Osteoblast (primary cell): ENCODE measurements at regions not wholly inside any gene's neighbourhood (a gene's known extent, or its start where the extent isn't known, plus 50 kb on each side); places are given as distances from the start of the nearest gene placed in this dataset.

Experiments
- DNase-seq: peaks from one replicate; pipeline ENCODE4 v3.0.0; 2011; ENCODE audit warnings: low spot score, mixed read lengths; ENCODE audit not compliant: insufficient read length; ENCODE audit errors: missing footprints
- H2AFZ ChIP-seq: 2 replicates; pipeline ENCODE4 v1.6.0; 2011; ENCODE audit warnings: mild to moderate bottlenecking, low read length
- H3K27ac ChIP-seq: 2 replicates; pipeline ENCODE4 v1.5.1; 2011; ENCODE audit warnings: mild to moderate bottlenecking, low read depth, low read length, moderate library complexity
- H3K27me3 ChIP-seq: 2 replicates; pipeline ENCODE4 v1.6.0; 2012; ENCODE audit warnings: mild to moderate bottlenecking, control low read depth, inconsistent platforms, low read length, moderate library complexity; ENCODE audit not compliant: insufficient read depth
- H3K36me3 ChIP-seq: 2 replicates; pipeline ENCODE4 v1.5.1; 2011; ENCODE audit warnings: mild to moderate bottlenecking, low read length, control low read depth, moderate library complexity; ENCODE audit not compliant: insufficient read depth
- H3K4me1 ChIP-seq: 2 replicates; pipeline ENCODE4 v1.5.1; 2011; ENCODE audit warnings: mild to moderate bottlenecking, low read length, control low read depth, moderate library complexity; ENCODE audit not compliant: insufficient read depth
- H3K4me2 ChIP-seq: 2 replicates; pipeline ENCODE4 v1.6.0; 2011; ENCODE audit warnings: mild to moderate bottlenecking, low read length; ENCODE audit not compliant: insufficient read depth
- H3K4me3 ChIP-seq: fragments of 200-600 bp; sonication (generic); 3 replicates; pipeline ENCODE4 v1.5.1; 2012; ENCODE audit warnings: mild to moderate bottlenecking, low read length, inconsistent platforms; ENCODE audit not compliant: insufficient read depth
- H3K79me2 ChIP-seq: 2 replicates; pipeline ENCODE4 v1.6.0; 2012; ENCODE audit warnings: mild to moderate bottlenecking, low read length, control low read depth, inconsistent platforms; ENCODE audit not compliant: insufficient read depth
- H3K9me3 ChIP-seq: 2 replicates; pipeline ENCODE4 v1.5.1; 2011; ENCODE audit warnings: low read depth, low read length, control low read depth
- H4K20me1 ChIP-seq: 2 replicates; pipeline ENCODE4 v1.6.0; 2012; ENCODE audit warnings: mild to moderate bottlenecking, low read length, control low read depth; ENCODE audit not compliant: insufficient read depth
- CTCF ChIP-seq: IDR thresholded peaks from 2 replicates; pipeline ENCODE4 v1.5.1; 2011; ENCODE audit warnings: mild to moderate bottlenecking, low read depth, low read length, moderate library complexity; ENCODE audit errors: extremely low read depth

GRCh38 chr1:184298440-184299405 is 88.1 kb upstream of the C1orf21 start:
- Histone ChIP-seq H4K20me1 (no peaks in the 10 kb centered on the region), H3K27ac (peak overlapping the region; percentile 29), H3K9me3 (no peaks in the 10 kb centered on the region), H3K4me2 (peak overlapping the region; percentile 60), H3K4me1 (peaks cover 46% of the 10 kb centered on the region), H3K79me2 (no peaks in the 10 kb centered on the region), H3K27me3 (no peaks in the 10 kb centered on the region), H2AFZ (no peak overlapping the region), H3K4me3 (peak overlapping the region; percentile 11), H3K36me3 (no peaks in the 10 kb centered on the region)
- no peak for DNase-seq
- TF ChIP-seq CTCF: no peak

- peaks cover 46% of the 10 kb centered on the region for H3K4me1 ChIP-seq
- TF ChIP-seq CTCF: no peak
- H3K4me3 ChIP-seq: peak overlapping the region; percentile 25
- peak; percentile 27 for DNase-seq
- H3K9me3 ChIP-seq: no peaks in the 10 kb centered on the region
- peak overlapping the region; percentile 60 for H3K4me2 ChIP-seq
- H3K36me3 ChIP-seq: no peaks in the 10 kb centered on the region
- H3K27me3 ChIP-seq: no peaks in the 10 kb centered on the region
- no peaks in the 10 kb centered on the region for H3K79me2 ChIP-seq
- peak overlapping the region; percentile 29 for H3K27ac ChIP-seq
- H2AFZ ChIP-seq: no peak overlapping the region
- H4K20me1 ChIP-seq: no peaks in the 10 kb centered on the region
Measured at GRCh38 chr1:184299406-184299790, 87.4 kb upstream of the C1orf21 start.

DNA sequence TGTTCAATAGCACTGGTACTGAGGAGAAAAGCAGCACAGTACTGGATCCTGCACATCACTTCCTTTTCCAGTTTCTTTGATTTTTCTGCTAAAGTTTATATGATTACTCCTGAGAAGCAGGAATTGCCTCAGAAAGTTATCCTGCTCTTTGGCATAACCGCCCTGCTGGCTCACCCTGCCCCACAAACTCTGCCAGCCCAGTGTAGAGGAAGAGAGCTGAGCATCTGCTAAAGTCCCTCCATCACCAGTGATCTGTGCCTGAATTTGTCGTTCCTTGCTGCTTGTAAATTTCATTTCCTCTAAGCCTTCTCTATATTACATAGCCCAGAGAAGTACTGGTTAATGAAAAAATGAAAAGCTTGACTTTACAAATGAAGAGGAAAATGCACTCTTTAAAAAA is 87.0 kb upstream of the C1orf21 start:
- no peak for DNase-seq
- Histone ChIP-seq H3K36me3 (no peaks in the 10 kb centered on the region), H3K4me3 (peak overlapping the region; percentile 25), H2AFZ (no peak overlapping the region), H4K20me1 (no peaks in the 10 kb centered on the region), H3K27ac (peak overlapping the region; percentile 29), H3K4me1 (peaks cover 46% of the 10 kb centered on the region), H3K4me2 (peak overlapping the region; percentile 60), H3K9me3 (no peaks in the 10 kb centered on the region), H3K27me3 (no peaks in the 10 kb centered on the region), H3K79me2 (no peaks in the 10 kb centered on the region)
- no peak for TF ChIP-seq CTCF

GRCh38 chr1:184300446-184300845 is 86.4 kb upstream of the C1orf21 start:
- Histone ChIP-seq H3K36me3 (no peaks in the 10 kb centered on the region), H3K79me2 (no peaks in the 10 kb centered on the region), H3K4me3 (no peak overlapping the region), H3K27me3 (no peaks in the 10 kb centered on the region), H2AFZ (peak overlapping the region; percentile 74), H3K4me1 (peaks cover 46% of the 10 kb centered on the region), H3K4me2 (peak overlapping the region; percentile 60), H3K9me3 (no peaks in the 10 kb centered on the region), H4K20me1 (no peaks in the 10 kb centered on the region), H3K27ac (peak overlapping the region; percentile 10)
- DNase-seq: no peak
- TF ChIP-seq CTCF: no peak
